Panc1 (cell line): ENCODE measurements at regions not wholly inside any gene's neighbourhood (a gene's known extent, or its start where the extent isn't known, plus 50 kb on each side); places are given as distances from the start of the nearest gene placed in this dataset.

Experiments
- ATAC-seq: fragments of 200-7000 bp; cut with Tn5 transposase; 2 replicates; pipeline ENCODE4 v1.9.1; 2020; ENCODE audit warnings: mild to moderate bottlenecking, moderate library complexity
- BruUV-seq: library from RNA; stranded (reverse); fragments of 400-500 nt; replicated peaks from 2 replicates; lab custom pipeline; 2021; lab: Mats Ljungman, UMichigan
- CTCF ChIA-PET: fragments of 300-600 bp; sonication (Branson Sonifier 250); formaldehyde crosslinking; loops from one replicate; lab custom pipeline; 2022; ENCODE audit warnings: antibody characterized with exemption; lab: Charles Lee
- POLR2A ChIA-PET: fragments of 300-600 bp; sonication (Branson Sonifier 250); formaldehyde crosslinking; loops from one replicate; lab custom pipeline; 2022; ENCODE audit warnings: antibody characterized with exemption; lab: Charles Lee
- DNase-seq: peaks from one replicate; pipeline ENCODE4 v3.0.0-alpha.2; 2010; ENCODE audit warnings: low read depth, low spot score
- H3K27ac ChIP-seq: 2 replicates; pipeline ENCODE4 v1.5.1; 2011; ENCODE audit warnings: mild to moderate bottlenecking, low read length, inconsistent platforms
- H3K27me3 ChIP-seq: fragments of 200-500 bp; sonication (Bioruptor generic); 2 replicates; pipeline ENCODE4 v1.6.0; 2014; ENCODE audit warnings: low read length, inconsistent platforms; ENCODE audit not compliant: control insufficient read depth, insufficient read depth
- H3K36me3 ChIP-seq: fragments of 200-500 bp; sonication (Bioruptor generic); 2 replicates; pipeline ENCODE4 v1.5.1; 2014; ENCODE audit warnings: inconsistent platforms, mild to moderate bottlenecking, low read length, moderate library complexity; ENCODE audit not compliant: control insufficient read depth, insufficient read depth
- H3K4me1 ChIP-seq: 2 replicates; pipeline ENCODE4 v1.5.1; 2011; ENCODE audit warnings: inconsistent platforms, mild to moderate bottlenecking, low read length, moderate library complexity; ENCODE audit not compliant: control insufficient read depth, insufficient read depth
- H3K4me3 ChIP-seq, 2 experiments: 2 replicates each; pipeline ENCODE4 v1.5.1; 2011 to 2012; ENCODE audit warnings: low read depth in 2 of 2, low read length in 2 of 2, mild to moderate bottlenecking in 2 of 2, inconsistent platforms in 1 of 2, moderate library complexity in 1 of 2
- H3K9me3 ChIP-seq: fragments of 200-500 bp; sonication (Bioruptor generic); 2 replicates; pipeline ENCODE4 v1.5.1; 2014; ENCODE audit warnings: low read depth, mild to moderate bottlenecking, inconsistent platforms, low read length, moderate library complexity; ENCODE audit not compliant: control insufficient read depth, insufficient read depth
- POLR2AphosphoS5 ChIP-seq: IDR thresholded peaks from 2 replicates; pipeline ENCODE4 v1.6.1; 2012; ENCODE audit warnings: mild to moderate bottlenecking, low read depth, low read length, moderate library complexity
- SIN3A ChIP-seq: IDR thresholded peaks from 2 replicates; pipeline ENCODE4 v1.6.1; 2012; ENCODE audit warnings: low read depth, mild to moderate bottlenecking, low read length, moderate library complexity, borderline replicate concordance; ENCODE audit not compliant: insufficient read depth
- TCF7L2 ChIP-seq: IDR thresholded peaks from 2 replicates; pipeline ENCODE4 v1.6.1; 2011; ENCODE audit warnings: mild to moderate bottlenecking, low read depth, low read length, inconsistent platforms
- in situ Hi-C: cut with HindIII; loops from 2 replicates; pipeline ENCODE4 v1.10.0; 2016; ENCODE audit warnings: low sequenced_read_pairs, low pct_unique_long_range_greater_than_20kb
- intact Hi-C: fragments of 100-400 bp; cut with micrococcal nuclease; formaldehyde crosslinking; loops from one replicate; pipeline ENCODE4 v1.10.0; 2022; ENCODE audit not compliant: unreplicated experiment
- TF ChIP-seq, protein P1 (sequence below), 2 experiments: IDR thresholded peaks; 2 replicates each; pipeline ENCODE4 v1.6.1; 2011 to 2012; ENCODE audit warnings: low read depth in 2 of 2, control low read depth in 1 of 2, low read length in 1 of 2, mild to moderate bottlenecking in 1 of 2, moderate library complexity in 1 of 2; ENCODE audit not compliant: insufficient read depth in 1 of 2
- TF ChIP-seq, protein P2 (sequence below): fragments of 450-650 bp; IDR thresholded peaks from 2 replicates; pipeline ENCODE4 v1.5.1; 2017; ENCODE audit warnings: mild to moderate bottlenecking

DNA sequence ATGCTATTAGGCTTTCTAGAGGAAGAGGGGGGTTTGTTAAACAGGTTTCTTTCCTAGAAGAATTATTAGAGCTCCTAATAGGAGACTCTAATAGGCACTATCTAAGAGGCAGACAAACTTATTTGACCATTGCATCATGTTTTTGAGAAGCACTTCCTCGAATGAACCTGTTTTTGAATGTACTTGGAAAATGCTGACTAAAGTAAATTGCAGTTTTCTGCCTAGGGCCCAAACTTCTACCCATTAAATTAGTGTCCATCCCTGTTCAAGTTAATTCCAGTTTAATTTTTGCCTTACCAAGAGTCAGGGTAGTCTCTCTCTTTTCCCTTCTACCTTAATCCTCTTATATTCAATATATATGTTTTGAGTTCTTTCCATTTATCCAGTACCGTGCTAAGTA, 1029.6 kb downstream of the TTLL7 start:
- ChIA-PET CTCF (no interaction called here), POLR2A (no interaction called here)
- in situ Hi-C loops: no loop called here

DNA sequence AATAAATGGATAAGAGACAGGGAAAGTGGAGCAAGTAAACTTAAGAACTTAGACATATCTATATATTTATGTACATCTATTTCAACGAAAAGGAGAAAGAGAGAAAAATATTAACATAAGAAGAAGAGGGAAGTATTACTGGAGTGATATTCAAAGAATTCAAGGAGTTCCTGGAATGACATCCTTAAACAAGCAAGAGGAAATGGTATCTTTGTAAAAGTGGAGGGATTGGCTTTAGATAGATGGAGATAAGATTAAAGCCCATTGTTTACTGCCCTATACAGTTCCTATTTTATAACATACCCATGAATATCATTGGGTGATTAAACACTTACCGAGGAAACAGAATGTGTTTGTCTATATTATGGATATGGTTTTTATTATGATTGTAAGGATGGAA, 1036.3 kb downstream of the TTLL7 start:
- in situ Hi-C loops: no loop called here
- no peak overlapping the region for H3K27ac ChIP-seq
- ChIA-PET CTCF (no interaction called here), POLR2A (no interaction called here)
- no peaks in the 10 kb centered on the region for H3K4me1 ChIP-seq
- intact Hi-C loops: no loop called here
- 0 out of 2 replicates have a peak, but pooled peaks cover 3% of the 10 kb centered on the region for H3K9me3 ChIP-seq
- no TSS peak for BruUV-seq
- DNase-seq (no peak), ATAC-seq (no peak)
- no peak for TF ChIP-seq POLR2AphosphoS5
- no peak for TF ChIP-seq TCF7L2
- TF ChIP-seq, protein P1, sequence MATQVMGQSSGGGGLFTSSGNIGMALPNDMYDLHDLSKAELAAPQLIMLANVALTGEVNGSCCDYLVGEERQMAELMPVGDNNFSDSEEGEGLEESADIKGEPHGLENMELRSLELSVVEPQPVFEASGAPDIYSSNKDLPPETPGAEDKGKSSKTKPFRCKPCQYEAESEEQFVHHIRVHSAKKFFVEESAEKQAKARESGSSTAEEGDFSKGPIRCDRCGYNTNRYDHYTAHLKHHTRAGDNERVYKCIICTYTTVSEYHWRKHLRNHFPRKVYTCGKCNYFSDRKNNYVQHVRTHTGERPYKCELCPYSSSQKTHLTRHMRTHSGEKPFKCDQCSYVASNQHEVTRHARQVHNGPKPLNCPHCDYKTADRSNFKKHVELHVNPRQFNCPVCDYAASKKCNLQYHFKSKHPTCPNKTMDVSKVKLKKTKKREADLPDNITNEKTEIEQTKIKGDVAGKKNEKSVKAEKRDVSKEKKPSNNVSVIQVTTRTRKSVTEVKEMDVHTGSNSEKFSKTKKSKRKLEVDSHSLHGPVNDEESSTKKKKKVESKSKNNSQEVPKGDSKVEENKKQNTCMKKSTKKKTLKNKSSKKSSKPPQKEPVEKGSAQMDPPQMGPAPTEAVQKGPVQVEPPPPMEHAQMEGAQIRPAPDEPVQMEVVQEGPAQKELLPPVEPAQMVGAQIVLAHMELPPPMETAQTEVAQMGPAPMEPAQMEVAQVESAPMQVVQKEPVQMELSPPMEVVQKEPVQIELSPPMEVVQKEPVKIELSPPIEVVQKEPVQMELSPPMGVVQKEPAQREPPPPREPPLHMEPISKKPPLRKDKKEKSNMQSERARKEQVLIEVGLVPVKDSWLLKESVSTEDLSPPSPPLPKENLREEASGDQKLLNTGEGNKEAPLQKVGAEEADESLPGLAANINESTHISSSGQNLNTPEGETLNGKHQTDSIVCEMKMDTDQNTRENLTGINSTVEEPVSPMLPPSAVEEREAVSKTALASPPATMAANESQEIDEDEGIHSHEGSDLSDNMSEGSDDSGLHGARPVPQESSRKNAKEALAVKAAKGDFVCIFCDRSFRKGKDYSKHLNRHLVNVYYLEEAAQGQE (IDR thresholded peaks at IDR 0.05; ENCODE audit: insufficient read depth in 1 of 2, low read depth in 2 of 2, low read length in 1 of 2): no peak
- TF ChIP-seq, protein P2, sequence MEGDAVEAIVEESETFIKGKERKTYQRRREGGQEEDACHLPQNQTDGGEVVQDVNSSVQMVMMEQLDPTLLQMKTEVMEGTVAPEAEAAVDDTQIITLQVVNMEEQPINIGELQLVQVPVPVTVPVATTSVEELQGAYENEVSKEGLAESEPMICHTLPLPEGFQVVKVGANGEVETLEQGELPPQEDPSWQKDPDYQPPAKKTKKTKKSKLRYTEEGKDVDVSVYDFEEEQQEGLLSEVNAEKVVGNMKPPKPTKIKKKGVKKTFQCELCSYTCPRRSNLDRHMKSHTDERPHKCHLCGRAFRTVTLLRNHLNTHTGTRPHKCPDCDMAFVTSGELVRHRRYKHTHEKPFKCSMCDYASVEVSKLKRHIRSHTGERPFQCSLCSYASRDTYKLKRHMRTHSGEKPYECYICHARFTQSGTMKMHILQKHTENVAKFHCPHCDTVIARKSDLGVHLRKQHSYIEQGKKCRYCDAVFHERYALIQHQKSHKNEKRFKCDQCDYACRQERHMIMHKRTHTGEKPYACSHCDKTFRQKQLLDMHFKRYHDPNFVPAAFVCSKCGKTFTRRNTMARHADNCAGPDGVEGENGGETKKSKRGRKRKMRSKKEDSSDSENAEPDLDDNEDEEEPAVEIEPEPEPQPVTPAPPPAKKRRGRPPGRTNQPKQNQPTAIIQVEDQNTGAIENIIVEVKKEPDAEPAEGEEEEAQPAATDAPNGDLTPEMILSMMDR: no peak
- no peak for TF ChIP-seq SIN3A
- H3K27me3 ChIP-seq: no peaks in the 10 kb centered on the region
- H3K4me3 ChIP-seq: no peak overlapping the region
- H3K36me3 ChIP-seq: no peaks in the 10 kb centered on the region

More for the DNA sequence above, 1029.6 kb downstream of the TTLL7 start:
- Histone ChIP-seq H3K9me3 (no peaks in the 10 kb centered on the region), H3K27me3 (no peaks in the 10 kb centered on the region), H3K27ac (no peak overlapping the region), H3K36me3 (no peaks in the 10 kb centered on the region), H3K4me3 (no peak overlapping the region), H3K4me1 (no peaks in the 10 kb centered on the region)
- ATAC-seq (no peak), DNase-seq (no peak)
- no TSS peak for BruUV-seq
- TF ChIP-seq, protein P1 (IDR thresholded peaks at IDR 0.05; ENCODE audit: insufficient read depth in 1 of 2, low read depth in 2 of 2, low read length in 1 of 2): no peak
- TF ChIP-seq TCF7L2 (no peak), SIN3A (no peak), POLR2AphosphoS5 (no peak)
- TF ChIP-seq, protein P2: no peak
- intact Hi-C loops: no loop called here
